Left ventricle myocardium inferior (tissue), 1 donor: ENCODE measurements at regions not wholly inside any gene's neighbourhood (a gene's known extent, or its start where the extent isn't known, plus 50 kb on each side); places are given as distances from the start of the nearest gene placed in this dataset.

ENCODE experiments used
- DNase-seq: peaks from one replicate; pipeline ENCODE4 v3.0.0-alpha.2; 2020
- H3K27ac ChIP-seq: fragments of 200-600 bp; replicated peaks from 2 replicates; pipeline ENCODE4 v1.8.0; 2021
- H3K27me3 ChIP-seq: fragments of 200-600 bp; 2 replicates; pipeline ENCODE4 v1.8.0; 2021; ENCODE audit warnings: low read depth
- H3K36me3 ChIP-seq: fragments of 200-600 bp; 2 replicates; pipeline ENCODE4 v1.8.0; 2021
- H3K4me1 ChIP-seq: fragments of 200-600 bp; 2 replicates; pipeline ENCODE4 v1.8.0; 2021
- H3K4me3 ChIP-seq: fragments of 200-600 bp; 2 replicates; pipeline ENCODE4 v1.8.0; 2021; ENCODE audit warnings: mild to moderate bottlenecking, moderate library complexity
- H3K9me3 ChIP-seq: fragments of 200-600 bp; replicated peaks from 2 replicates; pipeline ENCODE4 v1.8.0; 2021
- CTCF ChIP-seq: fragments of 200-600 bp; IDR thresholded peaks from 2 replicates; pipeline ENCODE4 v1.8.0; 2021; ENCODE audit warnings: antibody characterized with exemption, mild to moderate bottlenecking, borderline replicate concordance
- intact Hi-C: fragments of 100-400 bp; cut with micrococcal nuclease; formaldehyde crosslinking; loops from one replicate; pipeline ENCODE4 v1.11.0; 2022
- donor health status: DM: no; HTN: yes; CAD: no; lungs with severe emphysema.

- intact Hi-C loops: no loop called here
- Histone ChIP-seq H3K4me3 (no peak overlapping the region), H3K27me3 (no peaks in the 10 kb centered on the region), H3K9me3 (no peaks in the 10 kb centered on the region), H3K36me3 (no peaks in the 10 kb centered on the region), H3K27ac (no peak overlapping the region), H3K4me1 (no peaks in the 10 kb centered on the region)
- TF ChIP-seq CTCF: no peak
- DNase-seq: no peak
These were observed 479.0 kb downstream of the TDRD15 start for GRCh38 chr2:21602789-21603188.

- DNase-seq: no peak
- Histone ChIP-seq H3K4me1 (no peaks in the 10 kb centered on the region), H3K36me3 (no peaks in the 10 kb centered on the region), H3K27ac (no peak overlapping the region), H3K4me3 (no peak overlapping the region), H3K9me3 (peaks cover 23% of the 10 kb centered on the region), H3K27me3 (no peaks in the 10 kb centered on the region)
- TF ChIP-seq CTCF: no peak
- intact Hi-C loops: no loop called here
These were observed 483.8 kb downstream of the TDRD15 start for GRCh38 chr2:21607572-21607971.

GRCh38 chr2:21610304-21610703, 486.5 kb downstream of the TDRD15 start:
- intact Hi-C loops: no loop called here
- TF ChIP-seq CTCF: no peak
- peaks cover 42% of the 10 kb centered on the region for H3K9me3 ChIP-seq

GRCh38 chr2:21617885-21618434, 494.2 kb downstream of the TDRD15 start:
- Histone ChIP-seq H3K9me3 (peaks cover 15% of the 10 kb centered on the region), H3K4me1 (no peaks in the 10 kb centered on the region), H3K27ac (no peak overlapping the region), H3K27me3 (no peaks in the 10 kb centered on the region), H3K4me3 (no peak overlapping the region), H3K36me3 (no peaks in the 10 kb centered on the region)
- intact Hi-C loops: no loop called here
- TF ChIP-seq CTCF: no peak
- no peak for DNase-seq

More at GRCh38 chr2:21610304-21610703, 486.5 kb downstream of the TDRD15 start:
- no peak for DNase-seq
- Histone ChIP-seq H3K4me1 (no peaks in the 10 kb centered on the region), H3K27me3 (no peaks in the 10 kb centered on the region), H3K36me3 (no peaks in the 10 kb centered on the region), H3K27ac (no peak overlapping the region), H3K4me3 (no peak overlapping the region)

- Histone ChIP-seq H3K9me3 (no peaks in the 10 kb centered on the region), H3K36me3 (no peaks in the 10 kb centered on the region), H3K27ac (no peak overlapping the region), H3K27me3 (no peaks in the 10 kb centered on the region), H3K4me3 (no peak overlapping the region), H3K4me1 (no peaks in the 10 kb centered on the region)
- intact Hi-C loops: no loop called here
- DNase-seq: no peak
- TF ChIP-seq CTCF: no peak
These were observed 497.0 kb downstream of the TDRD15 start for GRCh38 chr2:21620771-21621170.
